Urothelium cell line (cell line): ENCODE measurements at regions not wholly inside any gene's neighbourhood (a gene's known extent, or its start where the extent isn't known, plus 50 kb on each side); places are given as distances from the start of the nearest gene placed in this dataset.
A peak's percentile ranks its signal among the peaks of the same experiment; 100 is the strongest.
"Not testable (repeated sequence)": the region's sequence is repeated elsewhere in the genome, so short reads cannot be mapped to it uniquely, and the experiment has no call there.

ENCODE experiments used
- DNase-seq: peaks from one replicate; pipeline ENCODE4 v3.0.0; 2011; ENCODE audit warnings: low spot score, mixed read lengths
- FAIRE-seq: peaks from 2 replicates; lab custom pipeline; 2011; peaks lifted over from hg19 to GRCh38; lab: Jason Lieb, UNC

DNA sequence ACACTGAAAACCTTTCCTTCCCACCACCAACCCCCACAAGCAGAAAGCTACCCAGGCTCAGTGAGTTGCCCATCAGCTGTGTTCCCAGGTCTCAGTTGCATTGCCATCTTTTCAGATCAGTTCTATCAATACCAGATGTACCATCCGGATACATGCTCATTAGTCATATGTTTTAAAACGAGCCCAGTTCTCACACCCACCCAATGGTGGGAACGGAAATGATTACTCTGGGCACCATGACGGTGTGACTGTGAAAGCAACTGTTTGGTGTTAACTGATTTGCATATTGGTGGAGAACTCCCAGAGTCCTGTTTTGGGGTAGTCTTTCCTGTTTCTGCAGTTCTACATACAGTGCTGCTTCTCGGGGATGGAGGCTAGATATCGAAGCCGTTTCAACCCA is 212.3 kb downstream of the TRIM36 start:
- FAIRE-seq (no peak), DNase-seq (no peak)

DNA sequence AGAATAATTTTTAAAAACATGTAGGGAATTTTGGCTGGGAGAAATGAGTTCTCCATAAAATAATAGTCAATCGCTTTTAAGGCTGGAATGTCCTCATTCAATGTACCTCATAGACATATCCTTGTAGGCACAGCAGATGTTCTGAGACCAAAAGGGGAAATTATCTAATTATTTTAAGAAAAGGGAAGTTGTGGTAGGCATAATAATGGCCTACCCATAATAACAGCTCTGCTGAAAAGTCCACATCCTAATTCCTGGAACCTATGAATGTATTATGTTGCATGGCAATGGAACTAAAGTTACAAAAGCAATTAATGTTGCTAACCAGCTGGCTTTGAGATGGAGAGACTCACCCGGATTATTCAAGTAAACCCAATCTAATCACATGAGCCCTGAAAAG is 216.1 kb downstream of the TRIM36 start:
- no peak for DNase-seq

DNA sequence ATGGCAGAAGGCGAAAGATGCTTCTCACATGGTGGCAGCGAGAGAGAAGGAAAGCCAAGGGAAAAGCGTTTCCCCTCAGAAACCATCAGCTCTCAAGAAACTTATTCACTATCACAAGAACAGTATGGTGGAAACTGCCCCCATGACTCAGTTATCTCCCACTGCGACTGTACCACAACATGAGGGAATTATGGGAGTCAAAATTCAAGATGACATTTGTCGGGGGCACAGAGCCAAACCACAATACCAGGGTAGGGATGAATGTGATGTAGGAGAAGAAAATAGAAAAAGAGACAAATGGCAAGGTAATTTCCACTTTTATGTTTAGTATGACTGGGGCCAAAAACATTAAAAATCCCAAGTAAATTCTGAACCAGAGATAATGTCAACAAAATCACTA is 216.8 kb downstream of the TRIM36 start:
- no peak for DNase-seq
- FAIRE-seq: no peak

More for the DNA sequence above, 216.1 kb downstream of the TRIM36 start:
- no peak for FAIRE-seq

DNA sequence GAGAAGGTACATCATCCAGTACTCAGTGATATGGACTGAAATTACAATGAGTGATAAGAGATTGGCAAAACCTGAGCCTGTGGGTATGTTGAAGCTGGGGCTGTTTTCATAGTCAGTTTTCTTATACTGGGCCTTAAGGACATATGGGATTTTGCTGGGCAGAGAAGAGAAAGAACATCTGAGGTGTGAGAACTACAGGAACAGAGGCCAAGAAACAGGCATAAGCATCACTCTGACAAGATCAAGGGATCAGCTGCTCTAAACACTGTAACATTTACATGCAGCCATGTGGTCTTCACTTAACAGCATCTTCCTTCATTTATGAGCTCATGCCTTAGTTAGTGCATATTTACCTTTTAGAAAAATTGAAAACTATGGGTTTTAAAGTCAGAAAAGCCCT is 220.0 kb downstream of the TRIM36 start:
- FAIRE-seq: no peak
- DNase-seq: no peak

DNA sequence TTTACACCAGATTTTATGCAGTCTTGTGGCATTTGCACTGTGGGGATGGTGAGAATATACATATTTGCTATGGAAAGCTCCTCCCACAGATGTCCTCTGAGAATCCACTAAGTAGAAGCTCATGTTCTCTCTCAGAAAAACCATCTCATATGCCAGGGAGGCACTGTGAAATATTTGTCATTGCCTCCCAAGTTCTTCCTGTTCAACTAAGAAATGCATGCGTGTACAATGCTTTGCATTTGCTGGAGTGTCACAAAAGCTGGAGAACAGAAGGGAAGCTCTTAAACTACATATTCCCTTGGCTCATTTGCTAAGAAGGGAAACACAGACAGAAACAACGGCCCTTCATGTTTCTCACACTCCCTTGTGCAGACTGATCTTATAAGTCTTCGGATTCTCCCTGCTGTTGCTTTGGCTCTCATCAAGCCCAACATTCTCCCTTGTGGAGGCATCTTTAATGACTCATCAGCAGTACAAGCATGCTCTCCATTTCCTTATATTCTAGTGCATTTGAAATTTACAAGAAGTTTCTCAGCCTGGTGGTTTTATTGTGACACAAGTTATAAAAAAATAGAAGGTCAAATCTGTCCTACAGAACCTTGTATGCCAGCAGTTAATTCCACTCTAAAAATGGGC is 220.6 kb downstream of the TRIM36 start:
- no peak for DNase-seq

DNA sequence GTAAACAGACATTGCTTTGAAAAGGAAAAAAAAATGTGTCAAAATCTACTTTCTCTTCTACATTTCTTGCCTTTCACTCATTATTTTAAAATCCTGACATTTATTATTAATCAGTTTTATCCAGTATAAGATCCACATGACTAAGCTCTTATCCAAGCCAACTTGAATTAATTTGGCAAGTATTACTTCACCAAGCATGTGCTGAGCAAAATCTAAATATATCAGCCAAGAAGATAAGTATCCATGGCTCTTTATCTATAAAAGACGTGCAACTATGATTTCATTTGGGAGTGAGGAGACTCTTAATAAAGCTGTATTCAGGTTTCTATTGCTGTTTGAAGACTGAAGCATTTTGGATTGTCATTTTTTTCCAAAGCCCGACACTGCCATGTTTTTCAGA is 221.3 kb downstream of the TRIM36 start:
- no peak for FAIRE-seq

More for the DNA sequence above, 220.6 kb downstream of the TRIM36 start:
- no peak for FAIRE-seq

DNA sequence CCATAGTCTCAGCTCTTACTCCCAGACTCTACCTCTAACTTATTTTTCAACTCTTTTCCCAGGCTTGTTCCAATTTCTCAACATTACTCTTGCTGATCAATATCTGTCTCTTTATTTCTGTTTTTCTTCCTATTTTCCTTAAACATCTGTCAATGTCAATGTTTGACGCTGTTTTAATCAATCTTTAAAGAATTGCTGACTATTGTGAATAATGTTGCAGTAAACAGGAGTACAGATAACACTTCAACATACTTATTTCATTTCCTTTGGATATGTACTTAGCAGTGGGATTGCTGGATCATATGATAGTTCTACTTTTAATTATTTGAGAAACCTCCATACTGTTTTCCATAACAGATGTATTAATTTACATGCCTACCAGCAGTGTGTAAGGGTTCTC is 229.0 kb downstream of the TRIM36 start:
- FAIRE-seq (no peak), DNase-seq (no peak)

More for the DNA sequence above, 221.3 kb downstream of the TRIM36 start:
- DNase-seq: no peak

DNA sequence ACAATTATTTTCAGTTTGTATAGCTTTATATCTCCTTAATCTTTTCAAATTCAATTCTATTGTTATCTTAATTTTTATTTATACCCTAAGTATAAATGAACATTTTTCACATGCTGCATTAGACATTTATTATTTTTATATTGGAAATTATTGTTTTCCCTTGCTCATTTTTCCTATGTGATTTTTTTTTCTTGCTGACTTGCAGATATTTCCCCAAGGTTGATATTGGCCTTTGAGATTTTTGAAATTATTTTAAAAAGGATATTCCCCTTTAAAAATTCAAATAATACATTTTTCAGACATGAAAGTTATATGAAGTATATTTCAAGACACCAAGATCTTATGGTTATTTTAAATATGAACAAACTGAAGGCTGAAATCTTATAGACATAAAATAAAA is 234.2 kb downstream of the TRIM36 start:
- DNase-seq (no peak), FAIRE-seq (no peak)

DNA sequence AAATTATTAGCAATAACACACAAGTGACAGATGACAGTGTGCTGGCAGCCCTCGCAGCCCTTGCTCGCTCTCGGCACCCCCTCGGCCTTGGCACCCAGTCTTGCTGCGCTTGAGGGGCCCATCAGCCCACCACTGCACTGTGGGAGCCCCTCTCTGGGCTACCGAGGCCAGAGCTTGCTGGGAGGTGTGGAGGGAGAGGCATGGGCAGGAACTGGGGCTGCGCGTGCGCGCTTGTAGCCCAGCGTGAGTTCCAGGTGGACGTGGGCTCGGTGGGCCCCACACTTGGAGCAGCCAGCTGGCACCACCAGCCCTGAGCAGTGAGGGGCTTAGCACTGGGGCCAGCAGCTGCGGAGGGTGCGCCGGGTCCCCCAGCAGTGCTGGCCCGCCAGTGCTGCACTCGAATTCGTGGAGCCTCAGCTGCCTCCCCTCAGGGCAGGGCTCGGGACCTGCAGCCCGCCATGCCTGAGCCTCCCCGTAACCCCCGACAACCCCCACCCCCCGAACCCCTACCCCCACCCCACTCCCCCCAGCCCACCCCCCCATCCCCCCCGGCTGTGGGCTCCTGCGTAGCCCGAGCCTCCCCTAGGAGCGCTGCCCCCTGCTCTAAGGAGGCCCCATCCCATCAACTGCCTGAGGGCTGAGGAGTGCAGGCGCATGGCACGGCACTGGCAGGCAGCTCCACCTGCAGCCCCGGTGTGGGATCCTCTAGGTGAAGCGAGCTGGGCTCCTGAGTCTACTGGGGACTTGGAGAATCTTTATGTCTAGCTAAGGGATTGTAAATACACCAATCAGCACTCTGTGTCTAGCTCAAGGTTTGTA is 240.9 kb downstream of the TRIM36 start:
- FAIRE-seq: no peak
- no peak for DNase-seq

DNA sequence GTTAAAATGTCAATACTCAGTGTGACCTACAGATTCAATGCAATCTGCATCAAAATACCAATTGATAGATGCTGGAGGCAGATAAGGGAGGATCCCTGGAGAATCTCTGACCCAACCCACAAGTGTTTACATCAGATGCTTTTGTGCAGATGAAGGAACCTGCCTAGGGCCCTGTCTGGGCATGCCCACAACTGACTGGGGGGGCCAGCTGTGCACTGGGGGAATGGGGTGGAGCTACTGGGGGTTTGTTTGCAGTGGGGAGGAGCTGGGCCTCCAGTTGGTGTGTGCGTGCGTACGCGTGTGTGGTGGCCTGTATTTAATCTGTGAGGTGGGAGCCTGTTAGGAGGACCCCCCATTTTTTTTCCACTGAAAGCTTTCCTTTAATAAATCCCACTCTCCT is 244.9 kb downstream of the TRIM36 start:
- FAIRE-seq: no peak
- DNase-seq: peak; percentile 16

DNA sequence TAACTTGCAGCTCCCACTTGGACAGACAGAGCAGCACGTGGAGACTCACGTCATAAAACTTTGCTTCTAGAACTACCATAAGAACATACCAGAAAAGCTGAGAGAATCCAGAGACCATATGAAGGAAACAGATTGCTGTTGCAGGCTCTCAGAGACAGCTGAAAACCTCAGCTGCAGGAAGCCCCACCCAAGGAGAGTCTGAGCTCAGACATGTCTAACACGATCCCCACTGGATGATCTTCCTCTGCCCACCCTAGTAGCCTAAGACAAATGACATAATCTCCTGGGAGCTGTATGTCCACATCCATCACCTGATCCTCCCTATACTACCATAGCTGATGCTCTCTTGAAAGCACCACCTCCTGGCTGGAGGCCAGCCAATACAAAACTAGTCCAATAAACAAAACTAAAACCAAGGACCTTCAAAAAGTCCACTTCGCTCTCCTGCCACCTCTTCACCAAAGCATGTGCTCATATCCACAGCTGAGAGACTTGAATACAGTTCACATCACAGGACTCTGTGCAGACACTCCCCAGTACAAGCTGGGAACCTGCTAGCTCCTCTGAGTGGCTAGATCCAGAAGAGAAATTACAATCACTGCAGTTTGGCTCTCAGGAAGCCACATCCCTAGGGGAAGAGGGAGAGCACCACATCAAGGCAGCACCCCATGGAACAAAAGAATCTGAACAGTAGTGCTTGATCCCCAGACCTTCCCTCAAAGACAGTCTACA is 257.4 kb downstream of the TRIM36 start:
- no peak for FAIRE-seq
- DNase-seq: no peak

DNA sequence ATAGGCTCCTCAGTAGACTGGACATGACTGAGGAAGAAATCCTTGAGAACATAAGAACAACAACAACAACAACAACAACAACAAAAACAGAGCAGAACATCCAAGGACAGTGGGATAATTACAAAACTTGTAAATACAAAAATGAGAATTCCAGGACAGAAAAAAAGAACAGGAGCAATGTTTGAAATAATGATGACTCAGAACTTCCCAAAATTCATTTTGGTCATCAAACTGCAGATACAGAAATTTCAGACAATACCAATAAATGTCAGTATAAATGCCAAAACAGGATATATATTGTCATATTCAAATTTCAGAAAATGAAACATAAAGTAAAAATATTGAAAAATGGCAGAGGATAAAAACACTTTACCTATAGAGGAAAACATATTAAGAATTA is 259.0 kb downstream of the TRIM36 start:
- DNase-seq (no peak), FAIRE-seq (no peak)

DNA sequence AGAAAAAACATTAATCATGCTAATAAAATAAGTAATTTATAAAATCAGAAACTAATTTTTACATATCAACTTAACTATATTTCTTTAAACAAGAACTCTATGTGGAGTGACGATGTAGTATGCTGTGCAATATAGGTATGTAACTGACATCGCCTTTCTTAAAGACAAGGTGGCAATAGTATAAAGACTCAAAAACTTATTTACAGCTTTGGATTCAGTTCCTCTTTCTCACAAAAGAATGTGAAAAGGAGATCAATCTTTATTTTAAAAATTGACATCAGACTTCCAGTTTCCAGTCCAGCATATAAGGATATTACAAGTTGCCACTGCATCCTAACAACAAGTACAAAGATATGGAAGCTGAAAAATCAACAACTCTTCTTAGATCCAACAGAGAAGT is 260.3 kb downstream of the TRIM36 start:
- DNase-seq (no peak), FAIRE-seq (no peak)

DNA sequence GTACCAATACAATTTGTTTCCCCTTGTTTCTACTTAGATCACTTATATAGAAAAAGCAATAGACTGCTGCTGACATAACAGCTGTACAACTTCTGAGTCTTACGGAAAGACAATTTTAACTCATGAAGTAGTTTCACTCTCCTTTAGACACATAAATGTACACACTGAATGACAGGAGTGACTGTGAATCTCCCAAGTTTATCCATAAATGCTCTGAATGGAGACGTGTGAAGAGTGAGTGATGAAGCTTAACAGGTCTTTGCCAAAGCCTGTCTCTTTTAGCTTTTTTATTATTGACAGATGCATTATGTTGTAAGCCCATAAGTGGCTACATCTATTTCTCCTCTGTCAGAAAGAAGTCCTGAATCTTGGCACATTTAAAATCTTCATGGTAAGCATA is 265.9 kb downstream of the TRIM36 start:
- FAIRE-seq: no peak

DNA sequence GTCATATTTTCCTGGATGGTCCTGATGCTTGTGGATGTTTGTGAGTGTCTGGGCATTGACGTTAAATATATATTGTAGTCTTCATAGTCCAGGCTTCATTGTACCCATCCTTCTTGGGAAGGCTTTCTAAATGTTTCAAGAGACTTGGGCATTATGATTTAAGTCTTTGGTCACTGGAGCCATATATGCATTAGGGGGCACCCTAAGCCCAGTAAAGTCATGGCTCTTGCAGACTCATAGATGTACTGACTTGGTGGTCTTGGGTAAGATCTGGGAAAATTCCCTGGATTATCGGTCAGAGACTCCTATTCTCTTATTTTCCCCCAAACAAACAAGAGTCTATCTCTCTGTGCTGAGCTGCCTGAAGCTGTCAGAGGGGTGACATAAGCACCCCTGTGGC is 271.1 kb downstream of the TRIM36 start:
- FAIRE-seq (no peak), DNase-seq (no peak)

More for the DNA sequence above, 265.9 kb downstream of the TRIM36 start:
- DNase-seq: no peak

DNA sequence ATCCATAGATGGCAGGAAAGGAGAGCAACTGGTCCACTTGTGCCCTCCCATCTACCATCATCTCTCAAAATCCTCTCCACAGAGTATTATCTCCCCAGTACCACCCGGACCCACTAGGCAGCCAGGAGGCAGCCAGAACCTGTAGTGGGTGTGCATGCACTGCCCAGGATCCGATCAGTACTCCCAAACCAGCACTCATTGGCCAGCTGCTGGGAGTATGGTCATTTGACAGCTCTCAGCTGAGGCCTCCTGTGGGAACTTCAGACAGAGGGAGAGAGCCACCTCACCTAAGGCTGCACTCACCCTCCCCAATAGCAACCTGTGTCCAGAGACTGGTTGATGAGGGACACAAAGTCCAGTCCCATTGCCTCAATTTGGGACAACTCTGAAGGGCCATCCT is 286.0 kb downstream of the TRIM36 start:
- DNase-seq (no peak), FAIRE-seq (no peak)

DNA sequence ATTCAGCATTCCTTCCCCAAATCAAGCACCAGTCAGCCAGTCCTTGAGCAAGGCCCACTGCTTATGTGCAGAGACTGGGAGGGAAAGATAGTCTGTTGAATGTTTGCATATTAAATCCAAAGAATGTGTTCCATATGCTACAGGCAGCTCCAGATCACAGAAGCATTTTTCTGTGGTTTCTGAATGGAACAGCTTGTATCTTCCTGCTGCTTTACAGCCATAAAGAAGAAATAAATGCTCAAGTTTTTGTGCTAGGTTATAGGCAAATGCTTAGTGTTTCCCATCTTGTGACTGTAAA is 310.3 kb downstream of the TRIM36 start:
- no peak for FAIRE-seq
- no peak for DNase-seq

DNA sequence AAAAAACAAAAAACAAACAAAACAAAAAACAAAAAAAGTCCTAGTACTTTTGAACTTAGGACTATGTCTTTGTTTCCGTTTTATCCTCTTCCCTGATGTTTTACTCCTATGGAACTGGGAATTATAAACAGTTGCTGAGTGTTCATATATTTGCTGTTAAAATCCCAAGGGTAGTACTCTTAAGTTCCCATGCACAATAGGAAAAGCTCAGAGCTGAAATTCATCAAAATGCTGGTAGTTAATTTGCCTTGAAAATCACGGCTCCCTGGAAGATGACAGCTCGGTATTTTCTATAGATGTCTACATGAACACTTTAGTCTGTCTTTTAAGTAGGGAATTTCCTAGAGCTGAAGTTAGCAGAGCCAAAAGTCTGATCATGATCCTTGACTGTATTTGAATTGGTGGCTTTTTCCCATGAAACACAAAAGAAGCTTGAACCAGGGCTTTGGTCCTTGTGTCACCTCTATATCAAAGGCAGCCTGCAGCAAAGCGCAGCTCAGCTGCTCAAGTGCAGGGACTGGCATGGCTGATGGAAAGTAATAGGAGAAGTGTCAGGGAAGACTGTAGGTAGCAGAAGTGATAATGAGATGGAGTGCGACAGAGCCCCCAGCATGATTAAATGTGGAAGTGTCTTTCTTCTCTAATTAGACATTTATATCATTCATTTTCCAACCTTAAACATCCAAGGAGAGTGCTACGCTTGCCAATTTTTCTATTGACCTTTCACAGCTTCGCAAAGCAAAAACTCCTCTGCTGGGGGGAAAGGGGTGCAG is 310.9 kb downstream of the TRIM36 start:
- DNase-seq (no peak), FAIRE-seq (no peak)

DNA sequence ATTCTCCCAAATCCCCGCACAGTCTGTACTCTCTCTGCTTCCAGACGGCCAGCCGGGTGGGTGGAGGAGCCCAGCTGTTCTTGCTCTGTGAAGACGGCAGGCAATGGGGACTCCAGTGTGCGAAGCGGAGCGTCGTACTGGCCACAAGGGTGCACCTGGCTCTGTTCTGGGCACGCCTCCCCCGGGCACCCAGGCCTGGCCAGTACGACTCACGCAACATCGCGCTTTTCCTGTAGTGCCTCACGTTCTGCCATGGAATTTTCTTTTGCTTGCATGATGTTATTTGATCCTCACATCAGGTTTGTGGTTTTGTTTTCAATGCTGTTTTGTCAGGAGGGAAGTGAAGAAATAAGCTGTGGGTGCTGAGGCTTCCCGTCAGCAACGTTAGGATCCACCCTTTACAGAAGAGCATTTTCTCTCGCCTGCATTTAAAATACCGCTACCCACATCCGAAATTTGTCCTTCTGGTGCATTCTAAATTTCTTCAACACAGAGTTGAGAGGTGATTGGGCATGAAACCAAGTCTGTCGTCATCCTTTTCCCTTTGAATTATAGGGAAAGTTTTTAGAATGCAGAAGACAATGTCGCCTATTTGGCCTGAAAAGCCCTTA is 311.7 kb downstream of the TRIM36 start:
- DNase-seq: peak; percentile 58
- FAIRE-seq: peak; percentile 35

DNA sequence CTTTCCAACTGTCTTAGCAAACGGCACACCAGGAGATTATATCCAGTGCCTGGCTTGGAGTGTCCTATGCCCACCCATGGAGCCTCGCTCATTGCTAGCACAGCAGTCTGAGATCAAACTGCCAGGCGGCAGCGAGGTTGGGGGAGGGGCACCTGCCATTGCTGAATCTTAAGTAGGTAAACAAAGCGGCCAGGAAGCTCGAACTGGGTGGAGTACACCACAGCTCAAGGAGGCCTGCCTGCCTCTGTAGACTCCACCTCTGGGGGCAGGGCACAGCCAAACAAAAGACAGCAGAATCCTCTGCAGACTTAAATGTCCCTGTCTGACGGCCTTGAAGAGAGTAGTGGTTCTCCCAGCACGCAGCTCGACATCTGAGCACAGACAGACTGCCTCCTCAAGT is 325.0 kb downstream of the TRIM36 start:
- DNase-seq, FAIRE-seq: not testable (repeated sequence)

DNA sequence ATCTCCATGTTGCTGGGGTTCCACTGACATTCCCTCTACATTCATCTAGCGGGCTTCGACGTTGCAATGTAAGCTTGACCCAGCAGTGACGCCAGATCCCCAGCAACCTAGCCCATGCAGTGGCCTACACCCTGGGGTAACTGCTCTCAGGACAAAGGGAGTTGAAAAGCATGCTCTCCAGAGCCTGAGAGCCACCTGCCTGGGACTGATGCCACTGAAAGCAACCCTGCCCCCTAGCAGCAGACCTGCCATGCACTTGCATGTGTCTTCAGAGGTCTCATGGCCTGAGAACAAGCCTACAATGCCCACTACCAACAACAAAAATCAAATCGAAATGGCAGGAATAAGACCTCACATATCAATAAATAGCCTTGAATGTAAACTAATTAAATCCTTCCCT is 330.3 kb downstream of the TRIM36 start:
- DNase-seq (no peak), FAIRE-seq (no peak)
